DMS153 treated with DMSO at 0.1 percent for 48 hours (cell line): ENCODE measurements at regions not wholly inside any gene's neighbourhood (a gene's known extent, or its start where the extent isn't known, plus 50 kb on each side); places are given as distances from the start of the nearest gene placed in this dataset.
"Not testable (repeated sequence)": the region's sequence is repeated elsewhere in the genome, so short reads cannot be mapped to it uniquely, and the experiment has no call there.

Experiments
- DNase-seq: peaks from one replicate; lab custom pipeline; 2025; ENCODE audit not compliant: unreplicated experiment; lab: John Stamatoyannopoulos, UW

DNA sequence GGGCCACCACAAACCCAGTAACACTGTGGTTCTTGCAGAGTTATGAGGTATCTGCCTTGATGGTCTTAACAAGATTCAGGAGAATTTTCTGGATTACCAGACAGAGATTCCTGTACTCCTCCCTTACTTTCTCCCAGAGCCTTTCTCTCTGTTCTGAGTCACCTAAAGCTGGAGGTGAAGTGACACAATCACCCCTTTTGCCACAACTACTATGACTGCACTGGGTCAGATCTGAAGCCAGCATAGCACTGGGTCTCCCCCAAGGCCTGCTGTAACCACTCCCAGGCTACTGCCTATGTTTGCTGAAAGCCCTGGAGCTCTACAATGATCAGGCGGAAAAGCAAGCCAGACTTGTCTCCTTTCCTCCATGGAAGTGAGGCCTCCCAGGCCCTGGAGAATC is 156.7 kb upstream of the NEGR1 start:
- no peak for DNase-seq

DNA sequence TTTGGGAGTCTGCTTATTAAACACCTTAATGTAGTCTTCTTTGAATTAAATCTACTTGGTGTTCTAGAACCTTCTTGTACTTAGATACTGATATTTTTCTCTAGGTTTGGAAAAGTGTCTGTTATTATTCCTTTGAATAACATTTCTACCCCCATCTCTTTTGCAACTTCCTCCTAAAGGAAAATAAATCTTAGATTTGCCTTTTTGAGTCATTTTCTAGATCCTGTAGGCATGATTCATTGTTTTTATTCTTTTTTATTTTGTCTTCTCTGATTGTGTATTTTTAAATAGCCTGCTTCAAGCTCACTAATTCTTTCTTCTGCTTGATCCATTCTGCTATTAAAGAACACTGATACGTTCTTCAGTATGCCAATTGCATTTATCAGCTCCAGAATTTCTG is 155.9 kb upstream of the NEGR1 start:
- DNase-seq, result no peak

DNA sequence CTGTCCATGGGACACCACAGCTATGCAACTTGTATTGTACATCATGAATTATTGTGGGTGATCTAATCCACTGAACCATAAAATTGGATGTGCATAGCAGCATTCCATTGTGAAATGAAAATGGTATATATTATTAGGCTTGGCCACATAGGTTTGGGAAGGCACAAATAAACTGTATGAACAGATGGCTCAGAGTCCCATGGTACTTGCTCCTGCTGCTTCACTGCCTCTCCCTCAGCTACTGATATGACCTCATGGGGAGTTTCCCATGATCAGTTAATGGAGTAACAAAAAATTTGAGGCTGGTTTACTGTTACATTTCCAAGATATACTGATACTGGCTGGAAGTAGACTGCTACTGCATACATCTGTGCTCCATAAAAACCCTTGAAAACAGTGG is 152.7 kb upstream of the NEGR1 start:
- no peak for DNase-seq

DNA sequence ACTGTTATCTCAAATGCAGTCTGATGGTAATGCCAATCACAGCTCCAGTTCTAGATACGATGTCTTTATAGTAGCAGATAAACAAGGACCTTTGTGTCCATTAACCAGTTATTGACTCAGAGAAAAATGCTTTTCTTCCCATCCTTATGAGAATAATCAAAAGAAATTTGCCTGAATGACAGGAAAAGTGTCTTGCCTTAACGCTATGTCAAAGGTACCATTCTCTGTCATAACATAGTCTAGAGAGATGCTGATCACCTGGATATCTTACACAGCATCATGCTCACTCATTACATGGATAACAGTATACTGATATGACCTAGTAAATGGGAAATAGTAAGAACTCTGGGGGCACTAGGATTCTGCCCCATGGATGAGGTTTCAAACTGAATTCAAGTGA is 151.7 kb upstream of the NEGR1 start:
- no peak for DNase-seq

DNA sequence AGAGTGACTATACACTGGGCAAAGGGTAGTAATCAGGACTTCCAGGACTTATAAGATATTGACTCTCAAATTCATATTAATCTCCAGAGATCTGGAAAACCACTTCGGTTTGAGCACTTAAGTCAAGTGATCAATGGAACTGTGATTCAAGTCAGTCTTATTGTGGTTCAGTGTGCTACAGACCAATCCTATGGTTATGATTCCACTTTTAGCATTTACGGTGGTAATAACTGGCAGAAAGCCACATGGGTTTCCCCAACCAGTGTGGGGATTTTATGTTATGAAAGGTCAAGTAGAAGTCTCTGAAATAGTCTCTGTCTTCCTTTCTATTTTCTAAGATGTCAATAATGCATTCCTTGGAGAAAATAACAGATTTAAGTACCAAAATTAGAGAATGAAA is 151.3 kb upstream of the NEGR1 start:
- DNase-seq, result no peak

DNA sequence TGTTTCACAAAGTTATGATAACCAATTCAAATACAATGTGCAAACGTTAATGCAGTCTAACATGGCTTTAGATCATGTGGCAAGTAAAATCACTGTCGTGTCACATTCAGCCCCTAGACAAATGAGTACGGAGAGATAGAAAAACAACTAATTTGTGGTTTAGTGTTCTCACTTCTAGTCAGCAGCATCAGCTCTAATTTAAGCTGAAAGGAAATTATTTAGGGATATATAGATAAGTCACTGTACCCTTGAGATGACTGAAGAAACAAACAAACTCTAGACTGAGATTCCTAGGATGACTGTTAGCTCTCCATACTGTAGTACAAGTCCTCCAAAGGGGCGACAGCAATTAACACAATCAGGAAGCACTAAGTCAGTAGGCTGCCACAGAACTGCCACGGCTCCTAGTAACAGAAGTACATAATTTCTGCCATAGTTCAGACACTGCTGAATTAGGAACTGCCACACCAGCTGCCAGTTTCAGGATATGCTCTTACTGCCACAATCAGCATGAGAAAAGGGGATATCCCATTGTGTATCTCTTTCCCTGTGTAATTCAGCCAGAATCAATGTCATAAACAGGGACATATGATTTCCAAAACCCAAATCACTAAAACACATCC is 150.4 kb upstream of the NEGR1 start:
- DNase-seq, result no peak

DNA sequence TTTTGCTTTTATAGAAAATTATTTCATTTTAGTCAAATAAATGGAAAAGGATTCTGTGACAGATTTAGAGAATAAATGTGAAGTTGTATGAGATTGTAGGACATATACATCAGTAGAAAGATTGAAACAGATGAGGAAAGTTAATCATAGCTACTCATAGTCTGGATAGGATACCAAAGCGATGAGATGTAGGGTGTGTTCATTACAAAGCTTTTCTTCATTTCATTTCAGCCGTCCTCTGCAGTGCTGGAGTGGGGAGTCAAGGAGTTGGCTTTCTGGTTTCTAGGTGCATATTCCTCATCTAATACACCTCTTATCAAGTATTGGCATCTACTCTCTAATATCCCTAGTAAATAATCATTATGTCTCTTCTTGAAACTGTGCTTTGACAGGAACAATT is 149.5 kb upstream of the NEGR1 start:
- DNase-seq, result no peak

DNA sequence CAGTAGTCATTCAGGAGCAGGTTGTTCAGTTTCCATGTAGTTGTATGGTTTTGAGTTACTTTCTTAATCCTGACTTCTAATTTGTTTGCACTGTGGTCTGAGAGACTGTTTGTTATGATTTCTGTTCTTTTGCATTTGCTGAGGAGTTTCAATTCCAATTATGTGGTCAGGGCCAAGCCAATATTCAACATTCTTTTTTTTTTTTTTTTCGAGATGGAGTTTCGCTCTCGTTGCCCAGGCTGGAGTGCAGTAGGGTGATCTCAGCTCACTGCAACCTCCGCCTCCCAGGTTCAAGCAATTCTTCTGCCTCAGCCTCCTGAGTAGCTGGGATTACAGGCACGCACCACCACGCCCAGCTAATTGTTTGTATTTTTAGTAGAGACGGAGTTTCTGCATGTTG is 145.9 kb upstream of the NEGR1 start:
- DNase-seq, result not testable (repeated sequence)

DNA sequence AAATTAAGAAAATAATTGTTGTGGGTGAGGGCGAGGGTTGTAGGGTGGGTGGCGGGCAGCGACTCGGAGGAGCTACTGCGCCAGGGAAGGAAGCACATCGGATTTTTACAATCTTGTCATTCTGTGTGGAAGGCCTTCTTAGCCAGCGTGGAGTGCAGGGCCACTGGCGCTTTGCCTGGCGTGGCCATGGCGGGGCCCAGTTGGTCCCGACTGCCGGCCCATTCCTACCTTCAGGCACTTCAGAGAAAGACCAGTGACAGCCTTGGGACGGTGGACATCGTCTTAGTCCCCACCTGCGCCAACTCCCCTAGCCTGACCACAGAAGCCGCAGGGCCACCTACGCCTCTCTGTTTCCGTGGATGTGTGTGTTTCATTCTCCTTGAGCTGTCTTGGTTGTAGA is 136.9 kb upstream of the NEGR1 start:
- no peak for DNase-seq

DNA sequence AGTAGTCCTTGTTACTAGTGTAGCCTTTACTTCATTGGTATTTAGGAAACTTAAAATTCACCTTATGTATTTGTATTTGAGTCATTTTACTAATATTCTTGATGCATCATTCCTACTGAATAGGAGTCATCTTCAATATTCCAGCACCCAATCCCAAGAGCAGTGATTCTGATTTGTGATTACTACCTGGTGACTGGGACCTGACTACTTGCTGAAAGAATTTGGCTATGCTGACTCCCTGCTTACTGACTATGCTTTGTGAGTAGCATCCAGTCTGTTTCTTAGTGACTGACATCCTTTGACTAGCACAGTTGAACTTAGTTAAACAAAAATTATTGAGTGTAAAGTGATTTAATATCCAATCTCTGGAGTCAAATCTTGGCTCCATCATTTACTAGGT is 129.9 kb upstream of the NEGR1 start:
- DNase-seq, result no peak

DNA sequence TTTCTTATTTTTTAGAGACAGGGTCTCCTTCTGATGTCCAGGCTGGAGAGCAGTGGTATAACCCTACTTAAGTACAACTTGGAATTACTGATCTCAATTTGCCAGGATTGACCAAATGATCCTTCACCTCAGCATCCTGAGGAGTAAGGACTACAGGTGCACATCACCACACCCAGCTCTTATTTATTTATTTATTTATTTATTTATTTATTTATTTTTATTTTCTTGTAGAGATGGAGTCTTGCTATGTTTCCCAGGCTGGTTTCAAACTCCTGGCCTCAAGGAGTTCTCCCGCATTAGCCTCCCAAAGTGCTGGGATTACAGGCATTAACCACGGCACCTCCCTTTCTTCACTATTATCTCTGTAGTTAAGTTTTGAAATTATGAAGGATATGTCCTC is 117.5 kb upstream of the NEGR1 start:
- DNase-seq, result no peak

DNA sequence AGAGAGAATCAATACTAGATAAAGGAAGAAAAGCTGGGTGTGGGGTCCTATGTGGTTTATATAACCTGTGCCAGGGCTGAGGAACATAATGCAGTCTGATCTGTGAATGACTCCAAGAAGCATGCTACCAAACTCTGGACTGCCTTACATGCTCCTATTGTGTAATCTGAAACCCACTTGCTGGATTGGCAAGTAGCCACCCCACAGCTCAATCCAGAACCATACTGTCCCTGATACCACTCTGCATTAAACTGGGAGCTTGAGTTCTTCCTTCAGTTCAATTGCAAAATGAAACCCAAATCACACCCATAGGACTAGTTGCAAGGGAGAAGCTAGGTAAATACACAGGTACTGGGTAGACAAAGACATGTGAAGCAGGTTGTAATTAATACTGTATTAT is 115.4 kb upstream of the NEGR1 start:
- peak; percentile 24 for DNase-seq

DNA sequence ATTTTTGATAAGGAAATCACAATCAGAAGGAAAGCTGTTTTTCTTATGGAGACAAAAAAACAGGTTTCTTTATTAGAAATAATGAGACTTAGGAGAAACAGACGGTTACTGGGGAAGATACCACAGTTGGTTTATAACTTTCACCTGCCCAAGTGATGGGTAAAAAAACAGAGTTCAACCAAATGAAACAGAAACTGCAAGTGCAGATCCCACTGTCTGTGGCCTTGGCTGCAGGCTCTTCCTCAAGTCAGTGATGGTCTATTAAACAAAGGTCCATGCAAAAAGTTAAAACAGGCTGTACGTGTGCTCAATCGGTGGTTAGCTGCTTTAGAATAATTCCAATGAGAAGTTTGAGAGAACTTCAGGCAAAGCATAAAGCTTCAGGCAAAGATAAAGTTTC is 112.1 kb upstream of the NEGR1 start:
- no peak for DNase-seq

DNA sequence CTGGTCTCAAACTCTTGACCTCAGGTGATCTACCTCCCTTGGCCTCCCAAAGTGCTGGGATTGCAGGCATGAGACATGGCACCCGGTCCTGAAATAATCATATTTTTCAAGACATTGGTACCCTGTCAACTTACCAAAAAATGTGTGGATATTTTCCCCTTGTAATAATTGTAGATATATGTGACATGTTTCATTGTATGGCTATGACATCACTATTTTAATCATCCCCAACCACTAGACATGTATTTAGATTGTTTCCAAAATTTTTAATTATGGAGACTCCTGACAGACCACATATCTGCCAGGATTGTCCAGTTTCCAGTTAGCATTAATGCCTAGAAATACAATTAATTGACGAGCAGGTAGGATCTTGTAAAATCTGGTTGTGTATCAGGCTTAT is 96.7 kb upstream of the NEGR1 start:
- DNase-seq, result no peak

DNA sequence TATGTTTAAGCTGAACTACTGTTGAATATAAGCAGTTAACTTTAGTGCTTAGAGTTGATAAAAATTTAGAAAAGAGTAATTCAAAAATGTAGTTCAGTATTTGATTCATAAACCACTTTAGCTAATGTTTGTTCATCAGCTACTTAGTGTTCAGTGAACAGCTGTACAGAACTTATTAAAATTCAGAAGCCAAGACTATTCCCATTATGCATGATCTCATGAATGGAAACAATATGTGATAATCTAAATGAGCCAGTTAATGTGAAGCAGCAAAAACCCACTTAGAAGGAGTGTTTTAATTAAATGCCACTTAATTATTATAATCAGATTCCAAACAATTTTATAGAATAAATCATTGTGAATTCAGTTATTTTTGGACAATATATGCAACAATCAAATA is 92.9 kb upstream of the NEGR1 start:
- no peak for DNase-seq

DNA sequence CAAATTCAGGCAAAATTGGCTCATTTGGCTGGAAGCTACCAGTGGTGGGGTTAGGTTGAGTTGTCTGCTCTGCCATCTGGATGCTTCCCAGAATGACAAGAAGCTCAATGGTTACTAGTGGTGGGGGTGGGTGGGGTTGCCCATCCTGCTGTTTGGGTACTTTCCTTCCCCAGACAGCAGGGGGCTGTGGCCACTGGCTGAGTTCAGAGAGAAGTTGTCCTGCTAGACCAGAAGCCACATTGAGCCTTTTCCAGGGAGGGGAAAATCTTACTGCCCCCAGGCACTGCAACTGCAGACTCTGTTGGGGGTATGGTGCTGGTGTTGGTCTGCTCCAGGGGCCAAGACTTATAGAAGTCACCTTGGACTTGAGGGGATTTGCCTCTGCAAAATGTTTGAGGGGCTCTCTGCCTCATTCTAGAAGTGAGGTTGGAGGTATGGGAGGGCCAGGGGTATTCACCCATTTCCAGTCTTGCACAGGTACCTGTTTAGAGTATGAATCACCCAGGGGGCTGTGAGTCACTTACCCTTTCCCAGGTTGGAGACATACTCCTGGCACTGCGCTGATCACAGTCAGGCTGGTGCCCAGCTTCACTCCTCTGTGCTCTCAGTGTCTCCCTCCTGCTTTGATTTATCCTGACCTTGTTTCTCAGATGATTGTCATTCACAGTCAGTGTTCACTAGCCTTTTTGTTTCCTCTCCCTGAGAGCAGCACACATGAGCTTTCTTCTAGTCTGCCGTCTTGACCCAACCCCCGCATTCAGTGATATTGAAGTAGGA is 89.1 kb upstream of the NEGR1 start:
- no peak for DNase-seq

DNA sequence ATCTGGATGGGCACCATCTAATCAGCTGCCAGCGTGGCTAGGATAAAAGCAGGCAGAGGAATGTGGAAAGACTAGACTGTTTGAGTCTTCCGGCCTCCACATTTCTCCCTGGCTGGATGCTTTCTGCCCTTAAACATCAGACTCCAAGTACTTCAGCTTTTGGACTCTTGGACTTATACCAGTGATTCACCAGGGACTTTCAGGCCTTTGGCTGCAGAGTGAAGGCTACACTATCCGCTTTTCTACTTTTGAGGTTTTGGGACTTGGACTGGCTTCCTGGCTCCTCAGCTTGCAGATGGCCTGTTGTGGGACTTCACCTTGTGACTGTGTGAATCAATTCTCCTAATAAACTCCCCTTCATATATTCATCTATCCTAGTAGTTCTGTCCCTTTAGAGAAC is 88.5 kb upstream of the NEGR1 start:
- DNase-seq, result not testable (repeated sequence)

DNA sequence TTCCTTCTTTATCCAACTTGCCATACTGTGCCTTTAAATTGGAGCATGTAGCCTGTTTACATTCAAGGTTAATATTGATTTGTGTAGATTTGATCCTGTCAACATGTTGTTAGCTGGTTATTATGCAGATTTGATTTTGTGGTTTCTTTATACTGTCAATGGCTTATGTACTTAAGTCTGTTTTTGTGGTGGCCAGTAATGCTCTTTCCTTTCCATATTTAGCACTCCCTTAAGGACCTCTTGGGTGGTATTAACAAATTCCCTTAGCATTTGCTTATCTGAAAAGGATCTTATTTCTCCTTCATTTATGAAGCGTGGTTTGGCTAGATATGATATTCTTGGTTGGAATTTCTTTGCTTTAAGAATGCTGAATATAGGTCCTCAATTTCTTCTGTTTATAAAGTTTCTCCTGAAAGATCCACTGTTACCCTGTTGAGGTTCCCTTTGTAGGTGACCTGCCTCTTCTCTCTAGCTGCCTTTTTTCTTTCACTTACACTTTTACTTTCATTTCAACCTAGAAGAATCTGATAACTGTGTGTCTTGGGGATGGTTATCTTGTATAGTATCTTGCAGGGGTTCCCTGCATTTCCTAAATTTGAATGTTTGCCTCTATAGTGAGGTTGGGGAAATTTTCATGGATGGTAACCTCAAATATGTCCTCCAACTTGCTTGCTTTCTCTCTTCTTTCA is 86.9 kb upstream of the NEGR1 start:
- no peak for DNase-seq

DNA sequence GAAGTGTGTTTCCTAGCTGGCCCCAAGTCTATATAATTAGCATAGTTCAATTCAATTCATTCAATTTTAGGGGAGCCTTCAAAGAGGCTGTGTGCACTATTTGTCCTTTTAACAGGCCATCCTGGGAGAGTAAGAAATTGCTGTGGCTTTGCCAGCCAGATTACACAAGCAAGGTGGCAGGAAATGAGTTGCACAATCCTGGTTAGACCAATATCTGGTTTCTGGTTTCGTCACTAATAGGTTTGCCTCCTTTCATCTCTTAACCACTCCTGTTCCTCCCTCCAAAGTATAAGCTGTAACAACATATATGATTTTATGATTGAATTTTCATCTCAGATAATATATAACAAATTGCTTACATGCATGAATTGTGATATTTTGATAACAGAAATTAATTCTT is 84.1 kb upstream of the NEGR1 start:
- DNase-seq, result peak; percentile 63

DNA sequence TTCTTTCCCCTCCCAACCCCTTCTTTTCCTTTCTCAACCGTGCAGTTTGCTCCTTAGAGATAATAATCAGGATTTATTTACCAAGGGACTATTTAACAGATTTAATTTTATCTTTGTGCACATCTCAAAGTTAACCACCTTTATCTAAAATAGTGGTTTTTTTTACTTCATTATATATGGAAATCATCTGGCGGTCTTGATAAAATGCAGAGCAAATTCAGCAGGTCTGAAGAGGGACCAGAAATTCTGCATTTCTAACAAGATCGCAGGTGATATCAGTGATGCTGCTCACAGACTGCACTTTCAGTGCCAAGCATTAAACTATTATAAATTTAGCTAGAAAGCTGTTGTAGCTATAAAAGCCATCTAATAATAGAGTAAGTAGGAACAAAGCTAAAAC is 83.4 kb upstream of the NEGR1 start:
- DNase-seq, result no peak

DNA sequence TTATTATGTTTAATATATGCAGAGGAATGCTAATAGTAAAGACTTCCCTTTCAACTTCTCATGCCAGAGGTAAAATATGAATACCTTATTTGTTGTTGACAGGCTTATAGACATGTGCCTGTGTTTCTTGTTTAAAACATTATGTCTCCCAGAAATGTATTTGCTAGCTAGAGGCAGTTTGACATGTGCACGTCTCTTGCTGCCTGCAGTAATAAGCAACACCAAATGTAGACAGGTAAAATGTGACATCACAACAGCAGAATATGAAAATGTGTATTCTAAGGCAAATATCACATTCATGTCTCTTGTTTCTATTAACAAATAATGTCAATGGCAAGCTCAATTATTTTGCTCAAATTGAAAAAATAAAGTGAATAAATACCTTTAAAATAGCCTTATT is 80.2 kb upstream of the NEGR1 start:
- no peak for DNase-seq

DNA sequence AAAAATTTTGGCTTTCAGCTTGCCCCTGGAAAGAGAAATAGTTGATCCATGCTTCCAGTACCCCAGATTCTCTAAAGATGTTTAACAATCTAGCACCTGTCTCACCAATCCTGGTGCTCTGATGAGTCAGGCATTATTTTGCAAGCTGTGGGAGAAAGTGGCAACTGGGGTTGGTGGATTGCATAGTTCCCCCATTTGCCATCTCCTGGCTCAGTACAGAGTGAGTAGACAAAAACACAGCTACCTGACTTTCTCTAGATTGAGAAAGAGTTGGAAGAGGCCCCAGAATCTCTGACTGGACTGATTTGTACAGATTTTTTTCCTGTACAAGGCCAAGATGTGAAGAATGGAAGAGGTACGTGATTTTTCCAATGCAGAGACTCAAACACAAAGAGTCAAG is 75.1 kb upstream of the NEGR1 start:
- DNase-seq, result no peak
